Activated gamma-delta T cell treated with Interleukin-2 at 50 U/mL for 16 hours (primary cell): ENCODE measurements at regions not wholly inside any gene's neighbourhood (a gene's known extent, or its start where the extent isn't known, plus 50 kb on each side); places are given as distances from the start of the nearest gene placed in this dataset.

Source experiments
- DNase-seq: peaks from one replicate; pipeline ENCODE4 v3.0.0-alpha.2; 2020

DNA sequence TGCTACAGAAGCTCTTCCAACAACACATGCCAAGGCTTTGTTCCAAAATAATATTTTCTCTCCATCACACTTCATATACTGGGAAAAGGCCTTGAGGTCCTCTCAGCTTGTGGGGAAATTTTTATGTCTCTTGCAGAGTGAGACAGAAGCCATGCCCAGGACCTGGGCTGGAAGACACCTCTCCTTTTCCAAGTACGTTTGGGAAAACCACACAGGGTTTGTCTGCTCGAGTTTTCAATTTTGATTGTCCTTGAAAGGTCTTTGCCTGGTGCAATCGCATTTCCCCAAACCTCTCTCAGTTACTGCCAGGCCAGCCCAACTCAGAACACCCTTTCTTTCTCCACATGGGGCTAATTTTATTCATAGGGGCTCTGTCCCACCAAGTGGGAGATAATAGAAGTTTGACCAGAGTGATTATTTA is 272.2 kb downstream of the OSR1 start:
- no peak for DNase-seq

DNA sequence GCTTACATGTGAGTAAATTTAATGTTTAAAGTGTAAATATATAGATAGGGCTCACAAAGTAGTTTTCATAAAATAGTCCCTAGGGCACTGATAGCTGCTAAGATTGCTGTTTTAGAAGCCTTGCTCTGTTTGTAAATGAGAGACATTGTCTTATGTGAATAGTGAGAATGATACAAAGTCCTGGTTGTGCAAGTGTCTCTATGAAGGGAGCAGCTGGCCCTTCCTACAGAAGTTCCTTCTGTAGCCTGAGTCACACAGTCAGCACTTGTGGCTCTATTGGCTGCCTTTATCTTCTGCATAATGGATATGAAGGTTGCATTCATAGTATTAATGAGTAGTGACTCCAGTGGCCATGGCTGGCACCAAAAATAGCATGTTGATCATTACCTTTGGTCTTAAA is 279.7 kb downstream of the OSR1 start:
- DNase-seq, result no peak

DNA sequence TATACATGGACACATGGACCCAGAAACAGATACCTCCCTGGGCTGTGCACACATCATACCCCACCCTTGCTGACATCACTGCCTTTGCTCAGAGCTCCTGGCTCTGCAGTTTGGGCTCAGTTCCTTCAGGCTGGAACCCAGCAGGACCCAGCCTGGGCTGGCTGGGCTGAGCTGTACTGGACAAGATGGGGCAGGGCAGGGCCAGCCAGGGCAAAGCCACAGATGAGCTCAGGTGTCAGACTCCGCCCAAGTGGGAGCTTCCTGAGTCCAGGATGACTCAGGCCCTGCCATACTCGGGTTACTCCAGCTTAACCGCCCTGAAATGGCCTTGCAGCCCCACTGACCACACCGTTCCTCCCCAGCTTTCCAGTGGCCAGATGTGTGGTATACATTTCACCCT is 284.9 kb downstream of the OSR1 start:
- no peak for DNase-seq

DNA sequence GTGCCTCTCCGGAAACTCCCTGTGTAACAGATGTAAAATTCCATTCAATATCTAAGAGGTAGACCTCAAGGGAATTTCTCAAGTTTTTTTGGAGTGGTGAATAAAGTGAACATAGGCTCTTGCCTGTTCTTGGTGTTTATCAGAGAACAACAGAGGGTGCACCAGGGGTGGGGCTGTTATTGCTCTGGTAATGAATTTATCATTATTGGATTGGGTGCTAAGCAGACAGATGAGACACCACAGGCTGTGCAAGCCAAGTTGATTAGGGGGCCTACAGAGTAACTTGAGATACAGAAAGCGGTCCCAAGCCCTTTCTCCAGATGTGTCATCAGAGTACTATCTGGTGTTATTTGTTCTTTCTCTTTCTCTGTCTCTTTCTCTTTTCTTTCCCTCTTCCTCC is 286.3 kb downstream of the OSR1 start:
- DNase-seq, result no peak

DNA sequence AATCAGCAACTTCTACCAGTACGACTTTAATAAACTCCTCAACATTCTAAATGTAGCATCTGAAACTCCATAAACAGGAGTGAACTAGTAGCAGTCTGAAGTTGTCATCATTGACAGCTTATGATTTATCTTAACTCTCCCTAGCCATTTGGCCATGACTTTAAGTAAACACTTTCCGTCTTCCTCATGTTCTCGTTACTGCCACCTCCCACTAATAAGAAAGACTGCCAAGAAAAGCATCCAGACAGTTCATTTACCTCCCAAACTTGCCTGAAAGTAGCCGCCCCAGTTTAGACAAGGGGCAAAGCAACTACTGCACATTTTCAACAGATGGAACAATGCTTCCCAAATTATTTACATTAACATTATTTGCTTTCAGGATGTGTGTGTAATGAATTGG is 287.5 kb downstream of the OSR1 start:
- DNase-seq, result no peak

DNA sequence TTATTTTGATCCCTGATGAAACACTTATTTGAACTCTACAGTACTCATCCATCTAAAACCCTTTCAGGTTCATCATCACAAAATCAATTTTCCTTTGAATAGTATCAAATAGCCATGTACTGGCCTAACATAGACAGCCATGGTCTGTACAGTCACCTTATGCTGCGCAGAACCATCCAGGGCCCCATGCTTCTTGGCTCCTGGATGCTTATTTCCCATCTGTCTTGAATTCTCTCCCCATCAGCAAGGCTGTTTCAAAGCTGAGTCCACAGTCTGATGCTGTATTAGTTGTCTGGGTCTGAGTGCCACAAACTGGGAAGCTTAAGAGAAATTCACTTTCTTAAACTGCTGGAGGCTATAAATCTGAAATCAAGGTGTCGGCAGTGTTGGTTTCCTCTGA is 290.2 kb downstream of the OSR1 start:
- no peak for DNase-seq

DNA sequence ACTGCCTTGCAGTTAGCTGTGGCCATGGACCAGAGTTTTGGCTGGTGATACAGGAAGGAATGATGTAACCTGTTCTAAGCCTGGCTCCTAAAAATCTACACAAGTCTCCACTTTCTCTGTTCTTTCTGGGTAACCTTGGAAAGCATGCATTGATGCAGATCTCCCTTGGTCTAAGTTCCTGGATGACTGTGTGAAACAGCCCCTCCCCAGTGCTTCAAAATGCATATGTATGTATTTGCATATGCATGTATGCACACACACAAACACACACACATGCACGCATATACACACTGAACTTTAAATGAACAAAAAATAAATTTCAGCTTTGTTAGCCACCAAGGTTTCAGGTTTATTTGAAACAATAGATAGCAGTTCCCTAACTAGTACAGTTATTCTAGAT is 296.1 kb downstream of the OSR1 start:
- no peak for DNase-seq

DNA sequence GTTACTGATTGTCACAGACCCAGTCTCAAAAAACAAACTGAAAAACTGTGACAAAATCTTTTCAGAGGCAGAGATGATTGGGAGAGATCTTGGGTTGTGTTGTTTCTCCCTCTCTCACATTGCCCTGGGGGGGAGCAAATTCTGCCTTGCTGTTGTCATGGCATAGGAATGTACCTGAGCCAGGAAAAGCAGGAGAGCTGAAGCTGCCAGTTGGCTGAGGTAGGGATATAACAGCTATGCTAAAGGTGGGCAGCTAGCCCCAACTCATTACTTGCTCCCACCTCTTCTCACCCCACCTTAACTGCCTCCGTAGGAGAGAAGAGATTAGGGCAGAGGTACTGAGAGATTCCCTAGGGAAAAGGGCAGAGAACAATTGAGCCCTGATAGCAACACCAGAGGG is 299.3 kb downstream of the OSR1 start:
- no peak for DNase-seq

DNA sequence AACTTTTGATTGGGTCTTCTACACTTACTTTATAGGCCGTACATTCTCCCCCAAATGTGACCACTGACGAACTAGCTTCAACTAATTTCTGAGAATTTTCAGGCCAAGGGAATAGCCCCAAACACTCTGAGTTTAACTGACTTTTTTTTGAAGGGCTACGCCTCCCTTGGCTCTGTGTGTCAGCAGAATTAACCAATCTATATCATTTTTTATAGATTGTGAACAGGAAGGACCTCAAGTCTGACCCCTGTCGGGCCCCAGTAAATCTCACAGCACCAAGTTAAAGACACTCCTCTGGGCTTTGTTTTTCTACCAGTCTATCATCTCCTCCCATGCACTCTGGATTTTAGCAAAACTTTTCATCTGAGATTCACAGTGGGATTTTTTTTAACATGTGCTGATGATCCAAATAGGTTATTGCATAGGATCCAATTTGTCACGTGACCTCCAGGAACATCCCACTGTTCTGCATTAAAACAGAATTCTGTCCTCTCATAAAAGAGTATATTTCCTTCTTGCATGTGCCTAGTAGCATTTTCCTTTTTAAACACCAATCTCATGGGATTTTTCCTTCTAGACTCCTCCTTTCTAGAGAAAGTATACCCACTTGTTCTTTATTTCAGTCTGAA is 307.1 kb downstream of the OSR1 start:
- no peak for DNase-seq

DNA sequence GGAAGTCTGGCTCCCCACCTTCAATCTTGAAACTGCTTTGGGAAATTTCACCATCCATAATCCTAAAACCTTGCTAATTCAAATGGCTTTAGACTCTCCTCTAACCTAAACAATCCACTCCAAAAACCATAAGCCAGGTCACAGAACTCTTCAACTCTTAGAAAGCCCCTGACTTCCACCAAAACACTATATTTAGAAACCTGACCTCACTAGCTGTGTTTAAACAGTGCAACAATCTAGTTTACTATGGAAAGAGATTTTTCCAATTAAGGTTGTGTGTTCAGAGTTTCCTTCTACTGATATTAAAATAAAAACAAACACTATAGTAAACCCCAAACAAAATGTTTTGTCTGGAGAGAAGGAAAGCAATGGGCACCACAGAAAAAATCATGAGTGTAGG is 308.1 kb downstream of the OSR1 start:
- DNase-seq, result no peak

DNA sequence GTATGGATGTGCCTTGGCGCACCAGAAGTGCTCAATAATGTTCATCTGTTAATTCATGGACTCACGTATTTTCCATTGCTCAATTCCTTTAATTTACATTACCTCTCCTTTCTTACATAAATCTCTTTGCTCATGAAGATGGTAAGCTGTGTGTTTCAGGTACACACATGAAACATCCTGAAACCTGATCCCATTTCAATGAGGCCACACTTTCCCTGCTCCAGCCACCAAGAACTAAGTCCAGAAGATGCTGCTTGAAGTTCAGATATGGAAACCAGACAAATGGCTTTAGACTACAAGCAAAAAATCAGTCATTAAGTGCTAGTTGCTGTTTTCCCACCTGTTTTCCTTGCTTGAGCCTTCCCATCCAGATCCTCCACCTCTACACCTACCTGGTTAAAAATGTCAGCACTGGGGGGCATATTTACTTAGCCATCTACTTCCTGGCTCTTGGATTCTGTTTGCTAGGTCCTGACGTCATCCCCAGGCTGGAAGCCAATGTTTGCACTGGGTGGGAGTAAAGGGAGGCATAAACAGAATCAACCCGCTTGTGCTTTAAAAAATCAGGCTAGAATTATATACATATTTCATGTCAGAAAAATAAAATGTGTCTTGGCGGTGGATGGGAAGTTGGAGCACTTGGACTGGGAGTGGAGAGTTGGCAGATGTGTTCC is 309.7 kb downstream of the OSR1 start:
- DNase-seq, result no peak

DNA sequence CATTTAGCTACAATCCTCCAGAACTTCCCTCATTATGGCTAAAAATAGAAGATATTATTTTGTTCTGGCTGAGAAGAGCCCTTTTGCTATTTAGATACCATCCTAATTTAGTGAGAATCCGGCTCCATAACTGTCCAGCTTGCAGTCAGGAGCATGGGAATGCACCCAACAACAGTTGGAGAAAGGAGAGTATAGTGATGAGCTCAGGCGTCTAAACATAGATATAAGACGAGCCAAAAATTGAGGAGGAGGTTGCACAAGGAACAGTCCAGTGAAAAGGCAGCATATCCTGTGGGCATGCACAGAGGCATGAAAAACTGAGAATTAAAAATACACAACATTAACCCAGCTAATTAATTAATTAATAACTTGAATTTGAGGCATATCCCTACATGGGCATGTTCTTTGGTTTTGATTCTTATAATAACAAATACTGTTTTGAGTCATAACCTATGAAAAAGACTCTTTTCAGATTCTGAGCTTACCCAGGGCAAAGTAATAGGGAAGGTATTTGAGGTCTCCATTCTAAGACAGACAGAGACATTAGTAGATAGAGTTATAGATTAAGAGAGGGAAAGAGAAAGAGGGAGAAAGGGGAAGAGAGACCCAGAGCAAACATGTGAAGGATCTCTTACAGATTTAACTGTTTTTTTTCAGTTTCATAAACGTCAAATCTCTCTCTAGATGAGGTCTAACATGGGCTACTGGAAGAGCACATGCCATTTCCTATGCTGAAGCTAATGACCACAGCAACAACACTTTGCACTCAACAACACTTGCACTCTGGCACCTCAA is 311.2 kb downstream of the OSR1 start:
- no peak for DNase-seq

DNA sequence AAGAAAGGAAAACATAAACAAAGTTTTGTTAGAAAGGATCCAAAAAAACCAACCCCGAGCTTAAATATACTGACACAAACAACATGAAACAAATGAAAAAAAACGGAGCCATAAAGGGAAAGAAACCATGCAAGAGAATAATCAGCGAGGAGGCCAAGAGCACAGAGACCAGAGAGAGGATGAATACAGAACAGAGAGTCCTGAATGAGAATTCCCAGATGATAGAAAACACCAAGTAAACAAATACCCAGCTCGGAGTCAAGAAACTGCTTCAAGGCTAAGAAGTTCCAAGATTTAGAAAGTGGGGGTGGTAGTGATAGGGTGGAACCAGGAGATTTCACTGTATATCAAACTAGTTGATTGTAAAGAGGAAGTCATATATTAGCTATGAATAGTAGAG is 313.3 kb downstream of the OSR1 start:
- DNase-seq, result no peak

DNA sequence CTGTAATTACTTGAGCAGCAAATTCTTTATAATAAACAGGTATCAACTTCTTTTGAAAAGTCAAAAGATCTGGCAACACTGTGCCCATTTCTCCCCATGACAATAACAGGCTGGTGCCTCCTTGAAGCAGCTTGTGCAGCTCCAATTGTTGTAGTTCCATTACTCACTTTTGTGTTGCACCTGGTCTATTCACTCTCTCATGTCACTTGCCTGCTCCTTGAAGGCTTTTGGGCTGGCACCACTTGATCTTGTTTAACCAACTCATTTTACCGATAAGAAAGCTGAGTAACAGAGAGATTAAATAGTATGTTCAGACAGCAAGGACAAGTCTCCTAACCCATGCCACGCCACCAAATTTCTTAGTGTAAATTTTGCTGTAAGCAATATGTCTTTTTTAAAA is 314.5 kb downstream of the OSR1 start:
- no peak for DNase-seq

DNA sequence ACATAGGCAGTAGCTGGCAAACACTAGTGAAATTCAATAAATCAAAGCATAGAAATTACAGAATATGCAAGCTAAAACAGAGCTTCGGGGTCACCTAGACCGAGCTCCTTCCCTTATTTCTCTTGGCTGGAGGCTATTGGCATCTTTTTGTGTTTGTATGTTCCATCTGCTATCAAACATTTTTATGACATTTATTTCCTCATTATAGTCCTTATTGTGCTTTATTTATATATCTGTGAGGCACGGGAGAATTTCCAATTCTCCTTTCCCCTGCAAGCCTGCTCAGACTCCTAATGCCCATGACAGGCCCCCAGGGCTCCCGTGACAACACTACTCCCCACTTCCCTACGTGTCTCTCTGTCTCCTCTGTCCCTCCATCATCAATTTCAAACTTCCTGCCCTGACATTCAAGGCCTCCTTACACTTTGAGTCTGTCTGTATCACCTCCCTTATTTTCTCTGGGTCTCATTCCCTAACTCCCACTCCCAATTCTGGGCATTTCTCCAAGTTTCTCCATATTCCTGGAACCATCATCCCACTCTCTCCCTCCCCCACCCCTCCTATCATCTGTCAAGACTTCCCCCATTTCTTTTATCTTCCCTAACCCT is 316.9 kb downstream of the OSR1 start:
- DNase-seq, result no peak

DNA sequence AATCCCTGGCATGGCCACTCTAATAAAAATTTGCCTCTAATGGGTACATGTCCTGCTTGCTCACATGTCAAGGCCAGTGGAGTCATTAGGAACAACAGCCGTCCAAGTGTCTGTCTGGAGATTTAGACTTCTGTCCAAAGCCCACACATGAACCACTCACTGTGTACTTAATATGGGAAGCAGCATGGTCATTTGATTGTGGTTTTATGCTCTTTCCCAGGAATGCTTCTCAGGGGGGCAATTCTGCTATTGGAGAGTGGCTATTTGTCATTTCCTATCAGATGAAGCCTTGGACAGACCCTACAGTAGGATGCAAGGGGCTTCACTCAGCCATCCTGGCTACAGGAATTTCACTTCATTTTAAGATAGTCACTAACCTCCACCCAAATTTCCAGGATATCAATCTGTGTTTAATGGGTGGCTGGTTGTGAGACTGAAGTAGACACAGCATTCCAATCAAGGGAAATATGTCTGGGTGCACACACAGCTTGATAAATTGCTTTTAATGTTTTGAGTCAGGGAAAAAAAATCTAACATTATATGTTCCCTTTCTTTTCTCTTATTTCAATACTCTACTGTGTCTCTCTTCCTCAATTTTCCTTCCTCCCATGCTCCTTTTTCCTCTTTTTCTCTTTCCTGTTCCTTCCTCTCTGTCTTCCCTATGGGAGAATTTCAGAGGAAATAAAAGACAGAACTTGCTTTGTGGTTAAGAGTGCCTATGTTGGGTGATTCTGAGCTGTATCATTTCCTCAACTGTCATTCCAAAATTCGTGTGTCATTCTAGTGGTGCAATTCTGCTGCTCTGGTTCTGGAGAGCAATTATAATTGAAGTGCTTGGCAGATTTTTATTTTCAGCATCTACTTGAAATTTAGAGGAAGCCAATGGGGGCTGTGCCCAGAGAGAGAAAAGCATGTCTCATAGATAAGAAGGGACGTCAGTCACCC is 320.1 kb downstream of the OSR1 start:
- no peak for DNase-seq

DNA sequence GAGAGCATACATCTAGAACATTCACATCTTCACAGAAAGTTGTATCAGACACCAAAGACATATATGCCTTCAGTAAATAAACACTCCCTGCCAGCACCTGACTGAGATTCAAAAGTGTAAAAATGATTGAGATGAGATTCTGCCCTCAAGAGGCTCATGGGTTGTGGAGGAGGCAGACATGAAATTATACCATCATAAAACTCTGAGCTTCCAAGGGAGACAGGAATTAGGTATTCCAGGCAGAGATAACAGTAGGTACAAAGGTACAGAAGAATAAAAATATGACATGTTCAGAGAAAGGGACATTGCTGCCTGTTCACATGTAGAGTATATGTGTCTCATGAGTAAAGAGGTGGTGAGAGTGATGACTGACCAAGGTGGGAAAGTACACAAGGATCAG is 322.3 kb downstream of the OSR1 start:
- DNase-seq, result no peak

DNA sequence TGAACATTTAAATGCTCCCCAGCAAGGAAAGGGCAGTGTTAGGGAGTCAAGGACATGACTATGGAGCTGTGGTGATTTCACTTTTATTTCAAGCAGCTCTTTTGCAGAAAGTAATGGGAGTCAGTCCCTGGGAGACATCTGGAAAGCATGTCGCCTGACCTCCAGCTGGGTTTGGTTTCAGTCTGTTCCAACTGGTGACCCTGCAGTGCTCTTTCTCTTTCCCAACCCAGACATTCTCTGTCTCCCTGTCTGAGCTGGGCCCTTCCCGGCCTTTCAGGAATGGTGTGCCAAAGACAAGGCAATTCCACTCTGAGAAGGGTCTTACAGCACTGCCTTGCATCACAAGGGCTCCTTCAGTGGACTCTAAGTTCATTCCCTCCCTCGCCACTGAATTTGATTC is 323.2 kb downstream of the OSR1 start:
- DNase-seq, result no peak

DNA sequence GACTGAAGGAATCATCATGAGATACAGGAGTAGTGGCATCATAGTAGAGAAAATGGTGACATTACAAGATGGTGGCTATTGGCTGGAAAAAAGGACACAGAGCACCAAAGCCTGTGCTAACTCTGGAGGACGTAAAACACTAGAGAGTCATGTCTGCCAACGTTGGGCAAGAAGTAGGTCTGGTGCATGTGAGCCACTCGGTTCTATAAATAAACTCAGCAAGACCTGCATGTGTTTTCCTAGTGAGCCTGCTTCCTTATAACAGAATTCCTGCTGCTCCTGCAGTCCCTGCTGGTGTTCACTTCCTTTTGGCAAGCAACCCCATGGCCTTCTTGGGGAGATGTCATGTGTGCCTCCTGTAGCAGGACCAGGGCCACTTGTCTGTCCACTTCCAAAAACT is 325.2 kb downstream of the OSR1 start:
- no peak for DNase-seq

DNA sequence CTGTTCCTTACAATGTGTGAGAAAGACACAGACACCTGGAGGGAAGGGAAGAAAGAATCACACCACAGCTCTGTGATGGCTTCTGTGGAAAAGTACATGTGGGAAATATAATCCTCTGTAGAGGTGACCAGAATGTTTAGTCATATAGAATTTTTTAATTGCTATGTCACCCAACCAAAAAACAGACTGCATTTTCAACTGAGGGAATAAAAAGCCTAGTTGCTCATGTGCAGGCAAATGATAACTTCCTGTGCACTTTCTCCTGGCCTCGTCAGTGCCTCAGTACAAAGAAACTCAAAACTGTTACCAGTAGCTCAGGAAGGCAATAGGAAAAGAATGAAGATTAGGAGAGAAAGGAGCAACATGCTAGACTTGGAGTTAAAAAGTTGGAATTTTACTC is 326.8 kb downstream of the OSR1 start:
- no peak for DNase-seq

DNA sequence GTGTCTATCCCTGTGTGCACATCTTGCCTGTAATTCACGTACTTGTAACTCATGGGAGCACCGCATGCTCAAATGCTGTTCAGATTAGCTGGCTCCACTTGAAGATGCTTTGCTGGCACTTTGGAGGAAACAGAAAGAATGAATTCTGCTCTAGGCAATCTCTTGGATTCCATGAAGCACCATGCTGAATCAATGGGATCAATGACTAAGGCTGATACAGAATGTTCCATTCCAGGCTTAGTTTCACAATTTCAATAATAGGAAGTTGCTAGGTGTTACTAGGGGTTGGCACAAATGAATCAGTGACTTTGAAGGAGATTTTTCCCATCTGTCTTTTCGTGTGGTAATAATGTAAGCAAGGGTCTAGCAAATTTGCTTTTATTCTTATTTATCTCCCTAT is 328.8 kb downstream of the OSR1 start:
- no peak for DNase-seq

DNA sequence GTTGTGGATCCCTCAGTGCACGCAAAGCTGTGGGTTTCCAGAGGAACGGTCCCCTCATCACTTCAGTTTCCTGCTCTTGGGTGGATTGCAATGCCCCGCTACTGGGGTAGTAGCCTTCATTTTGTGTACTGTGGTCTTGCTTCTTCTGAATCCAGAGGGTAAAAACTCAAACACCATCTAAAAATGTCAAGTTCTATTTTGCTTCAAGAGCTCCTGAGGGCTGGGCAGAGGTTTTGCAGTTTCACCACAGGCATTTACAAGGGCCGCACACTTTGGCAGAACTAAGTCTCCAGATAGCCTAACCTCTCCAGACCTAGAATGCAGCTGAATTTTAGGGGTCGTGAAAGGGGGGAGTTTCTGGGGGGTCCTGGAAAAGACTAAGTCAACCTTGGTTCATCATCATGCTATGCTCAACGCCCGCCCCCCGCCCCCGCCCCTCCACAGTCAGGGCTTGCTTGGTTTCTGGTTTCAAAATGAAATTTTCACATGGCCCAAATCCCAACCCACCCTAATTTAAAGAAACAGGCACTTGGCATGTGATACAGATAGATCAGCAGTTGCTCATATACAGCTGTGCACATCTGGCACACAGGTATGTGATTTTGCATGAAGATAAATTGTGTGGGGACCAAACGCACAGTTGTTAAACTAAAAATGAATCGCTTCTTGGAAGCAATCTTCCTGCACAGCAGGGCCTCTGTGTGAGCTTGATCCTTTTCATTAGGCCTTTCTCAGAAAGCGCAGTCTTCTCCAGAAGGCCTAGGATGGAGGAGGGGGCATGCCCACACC is 329.6 kb downstream of the OSR1 start:
- no peak for DNase-seq
